ENCODE measurements at regions not wholly inside any gene's neighbourhood (a gene's known extent, or its start where the extent isn't known, plus 50 kb on each side); places are given as distances from the start of the nearest gene placed in this dataset.
"Not testable (repeated sequence)": the region's sequence is repeated elsewhere in the genome, so short reads cannot be mapped to it uniquely, and the experiment has no call there.

GRCh38 chr3:159739166-159739565 is 249.5 kb upstream of the IL12A start:
- no peak for ATAC-seq
- intact Hi-C loops (cut with DNase I), result no loop called here

GRCh38 chr3:159739969-159740368 is 248.7 kb upstream of the IL12A start:
- peak in 1 of 2 donors; percentile 29 for ATAC-seq
- DNase-seq, result no peak
- intact Hi-C loops (cut with DNase I), result no loop called here

More at GRCh38 chr3:159739166-159739565, 249.5 kb upstream of the IL12A start:
- DNase-seq, result no peak

GRCh38 chr3:159741281-159741680 is 247.4 kb upstream of the IL12A start:
- DNase-seq, result no peak
- no peak for ATAC-seq
- intact Hi-C loops (cut with DNase I), result no loop called here

GRCh38 chr3:159748425-159748824 is 240.2 kb upstream of the IL12A start:
- intact Hi-C loops (cut with DNase I), result no loop called here
- ATAC-seq, result no peak
- no peak for DNase-seq

GRCh38 chr3:159749406-159749805 is 239.2 kb upstream of the IL12A start:
- intact Hi-C loops (cut with DNase I), result no loop called here
- ATAC-seq, result no peak

GRCh38 chr3:159751146-159751545 is 237.5 kb upstream of the IL12A start:
- intact Hi-C loops (cut with DNase I), result no loop called here
- DNase-seq, result no peak
- ATAC-seq, result no peak

More at GRCh38 chr3:159749406-159749805, 239.2 kb upstream of the IL12A start:
- DNase-seq, result no peak

GRCh38 chr3:159751752-159752151 is 236.9 kb upstream of the IL12A start:
- intact Hi-C loops (cut with DNase I), result no loop called here
- no peak for ATAC-seq

GRCh38 chr3:159756279-159757207 is 232.1 kb upstream of the IL12A start:
- intact Hi-C loops (cut with DNase I); DNase-seq; ATAC-seq: not testable (repeated sequence)

More at GRCh38 chr3:159751752-159752151, 236.9 kb upstream of the IL12A start:
- DNase-seq, result no peak

- ATAC-seq, result no peak
- no peak for DNase-seq
- intact Hi-C loops (cut with DNase I), result no loop called here
Measured at GRCh38 chr3:159757341-159758060, 231.1 kb upstream of the IL12A start.

GRCh38 chr3:159760046-159760445 is 228.6 kb upstream of the IL12A start:
- ATAC-seq, result no peak
- no peak for DNase-seq
- intact Hi-C loops (cut with DNase I), result loop anchor here in 1 of 2 donors (5.0 to 10.0 kb wide), 2 partner anchors 85 to 143 kb away; no protein-coding TSS in a partner anchor

GRCh38 chr3:159761369-159761768 is 227.3 kb upstream of the IL12A start:
- ATAC-seq (no peak), DNase-seq (peak; percentile 51)
- intact Hi-C loops (cut with DNase I), result loop anchor here in 1 of 2 donors (5.0 to 10.0 kb wide), 2 partner anchors 87 to 144 kb away; no protein-coding TSS in a partner anchor

- ATAC-seq (no peak), DNase-seq (no peak)
- intact Hi-C loops (cut with DNase I), result loop anchor here in 1 of 2 donors (5.0 to 10.0 kb wide), 2 partner anchors 87 to 145 kb away; no protein-coding TSS in a partner anchor
Measured at GRCh38 chr3:159761848-159762635, 226.6 kb upstream of the IL12A start.

GRCh38 chr3:159763011-159763601 is 225.5 kb upstream of the IL12A start:
- DNase-seq (peak; percentile 85), ATAC-seq (peak; percentile 41 to 50)
- intact Hi-C loops (cut with DNase I), result loop anchor here in 1 of 2 donors (5.0 to 10.0 kb wide), 2 partner anchors 88 to 146 kb away; no protein-coding TSS in a partner anchor

- intact Hi-C loops (cut with DNase I), result loop anchor here in 1 of 2 donors (5.0 to 10.0 kb wide), 2 partner anchors 89 to 147 kb away; no protein-coding TSS in a partner anchor
- peak; percentile 82 for DNase-seq
- peak; percentile 72 to 76 for ATAC-seq
Measured at GRCh38 chr3:159763602-159764489, 224.8 kb upstream of the IL12A start.

- ATAC-seq, result no peak
- DNase-seq, result no peak
- intact Hi-C loops (cut with DNase I), result loop anchor here in 1 of 2 donors (5.0 to 10.0 kb wide), 3 partner anchors 43 to 147 kb away; no protein-coding TSS in a partner anchor
Measured at GRCh38 chr3:159764490-159765029, 224.1 kb upstream of the IL12A start.

GRCh38 chr3:159765030-159765859 is 223.4 kb upstream of the IL12A start:
- DNase-seq (peak; percentile 85), ATAC-seq (peak; percentile 38 to 76)
- intact Hi-C loops (cut with DNase I), result loop anchor here in 1 of 2 donors (5.0 to 10.0 kb wide), 2 partner anchors 42 to 90 kb away; no protein-coding TSS in a partner anchor
